CD4-positive, alpha-beta T cell (primary cell): ENCODE measurements at regions not wholly inside any gene's neighbourhood (a gene's known extent, or its start where the extent isn't known, plus 50 kb on each side); places are given as distances from the start of the nearest gene placed in this dataset.

Experiments
- ATAC-seq: fragments of 200-7000 bp; cut with Tn5 transposase; one replicate; pipeline ENCODE4 v1.10.0; 2022; ENCODE audit warnings: mild to moderate bottlenecking; ENCODE audit not compliant: poor library complexity
- CTCF ChIA-PET: fragments of 350-600 bp; sonication (Branson Sonifier 250); formaldehyde crosslinking; loops from one replicate; lab custom pipeline; 2021; ENCODE audit warnings: antibody characterized with exemption, inconsistent platforms; lab: Charles Lee
- POLR2A ChIA-PET: fragments of 350-600 bp; sonication (Branson Sonifier 250); formaldehyde crosslinking; loops from one replicate; lab custom pipeline; 2021; ENCODE audit warnings: antibody characterized with exemption, inconsistent platforms; lab: Charles Lee
- DNase-seq, 14 experiments: peaks; one replicate each; pipeline ENCODE4 v3.0.0-alpha.2; 2013 to 2020; ENCODE audit warnings: mixed read lengths in 2 of 14
- H3K27ac ChIP-seq, 2 donors: one replicate each; pipeline versions ENCODE4 v1.5.1 to v1.7.0; 2013; ENCODE audit warnings: low read length in 2 of 2, low read depth in 1 of 2, mild to moderate bottlenecking in 1 of 2
- H3K27me3 ChIP-seq, 2 experiments: 1 replicate in 1 of 2; 2 replicates in 1 of 2; pipeline versions ENCODE4 v1.6.1 to v1.7.0; 2013; ENCODE audit warnings: low read length in 2 of 2, control low read depth in 1 of 2, mild to moderate bottlenecking in 1 of 2, moderate library complexity in 1 of 2; ENCODE audit not compliant: insufficient read depth in 2 of 2, control insufficient read depth in 1 of 2
- H3K36me3 ChIP-seq: one replicate; pipeline ENCODE4 v1.6.1; 2013; ENCODE audit warnings: low read length, control low read depth; ENCODE audit not compliant: insufficient read depth
- H3K4me1 ChIP-seq: one replicate; pipeline ENCODE4 v1.6.1; 2013; ENCODE audit warnings: low read length, control low read depth; ENCODE audit not compliant: insufficient read depth
- H3K4me3 ChIP-seq: one replicate; pipeline ENCODE4 v1.5.1; 2013; ENCODE audit warnings: mild to moderate bottlenecking, low read length, moderate library complexity
- H3K9me3 ChIP-seq, 2 experiments: 1 replicate in 1 of 2; 2 replicates in 1 of 2; pipeline versions ENCODE4 v1.6.1 to v1.7.0; 2013; ENCODE audit warnings: low read length in 2 of 2, mild to moderate bottlenecking in 2 of 2, control low read depth in 1 of 2, moderate library complexity in 1 of 2; ENCODE audit not compliant: control insufficient read depth in 1 of 2, insufficient read depth in 1 of 2
- H3K27ac Mint-ChIP-seq: one replicate; pipeline ENCODE4 v1.8.0; 2020; ENCODE audit warnings: mixed read lengths
- H3K27me3 Mint-ChIP-seq: one replicate; pipeline ENCODE4 v1.8.0; 2021; ENCODE audit warnings: mixed read lengths
- H3K36me3 Mint-ChIP-seq: one replicate; pipeline ENCODE4 v1.8.0; 2021; ENCODE audit warnings: low read depth, mixed read lengths
- H3K4me1 Mint-ChIP-seq: one replicate; pipeline ENCODE4 v1.8.0; 2021; ENCODE audit warnings: low read depth, mixed read lengths
- H3K4me3 Mint-ChIP-seq: one replicate; pipeline ENCODE4 v1.8.0; 2020; ENCODE audit warnings: mild to moderate bottlenecking, mixed read lengths
- H3K9me3 Mint-ChIP-seq: one replicate; pipeline ENCODE4 v1.8.0; 2020; ENCODE audit warnings: mixed read lengths
- CTCF ChIP-seq: fragments of 200-600 bp; IDR thresholded peaks from one replicate; pipeline ENCODE4 v1.8.0; 2022; ENCODE audit warnings: antibody characterized with exemption, mild to moderate bottlenecking
- intact Hi-C, 2 experiments: fragments of 100-400 bp; cut with DNase I in 1 of 2; cut with micrococcal nuclease in 1 of 2; formaldehyde crosslinking; loops; one replicate each; pipeline versions ENCODE4 v1.15.1 to v1.9.0; 2023 to 2025; cut with DNase I, micrococcal nuclease

DNA sequence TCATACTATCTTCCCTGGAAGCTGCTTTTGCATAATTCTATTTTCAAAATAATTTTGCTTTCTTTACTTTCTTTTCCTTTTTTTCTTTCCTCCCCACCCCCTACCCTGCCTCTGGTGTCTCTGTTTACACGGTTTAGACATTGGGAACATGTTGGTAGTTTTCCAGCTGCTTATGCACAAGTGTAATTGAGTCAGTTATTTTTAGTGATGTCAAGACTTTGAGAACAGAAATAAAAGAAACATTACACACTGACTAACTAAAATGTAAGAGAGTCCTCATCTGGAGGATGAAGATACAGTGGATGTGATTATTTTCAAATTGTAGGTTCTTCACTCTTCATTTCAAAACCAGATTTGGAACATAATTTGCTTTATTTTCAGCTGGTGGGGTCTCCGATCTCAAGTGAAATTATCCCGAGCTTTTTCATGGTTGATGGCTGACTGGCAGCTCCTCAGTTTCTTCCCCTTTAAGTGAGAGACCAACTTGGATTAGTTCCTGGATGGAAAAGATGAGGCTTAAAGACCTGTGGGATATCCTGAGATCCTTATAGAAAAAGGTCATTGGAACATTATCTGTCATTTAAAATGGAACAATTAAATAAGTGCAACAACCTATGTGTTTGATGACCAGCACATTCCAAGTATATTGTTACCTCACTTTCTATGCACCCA is 154.4 kb upstream of the ZNF462 start:
- Histone ChIP-seq H3K27me3 (no peaks in the 10 kb centered on the region), H3K36me3 (no peaks in the 10 kb centered on the region), H3K9me3 (no peaks in the 10 kb centered on the region), H3K27ac (no peak overlapping the region), H3K4me1 (no peaks in the 10 kb centered on the region), H3K4me3 (no peak overlapping the region)
- Mint-ChIP-seq H3K36me3 (no peaks in the 10 kb centered on the region), H3K4me1 (no peaks in the 10 kb centered on the region), H3K27me3 (no peaks in the 10 kb centered on the region), H3K9me3 (peaks cover 3% of the 10 kb centered on the region), H3K27ac (no peak overlapping the region), H3K4me3 (no peak overlapping the region)
- CTCF ChIA-PET, result no interaction called here
- ATAC-seq (no peak), DNase-seq (no peak)
- POLR2A ChIA-PET, result no interaction called here
- no peak for TF ChIP-seq CTCF
- intact Hi-C loops, result no loop called here

GRCh38 chr9:106712279-106712678 is 150.7 kb upstream of the ZNF462 start:
- H3K4me1 Mint-ChIP-seq, result no peaks in the 10 kb centered on the region
- intact Hi-C loops, result no loop called here
- H3K4me3 Mint-ChIP-seq, result no peak overlapping the region
- Histone ChIP-seq H3K36me3 (no peaks in the 10 kb centered on the region), H3K9me3 (no peaks in the 10 kb centered on the region), H3K27me3 (no peaks in the 10 kb centered on the region), H3K27ac (no peak overlapping the region), H3K4me1 (no peaks in the 10 kb centered on the region), H3K4me3 (no peak overlapping the region)
- no peaks in the 10 kb centered on the region for H3K9me3 Mint-ChIP-seq
- TF ChIP-seq CTCF, result no peak
- no peak for DNase-seq
- H3K27me3 Mint-ChIP-seq, result no peaks in the 10 kb centered on the region
- no peaks in the 10 kb centered on the region for H3K36me3 Mint-ChIP-seq
- CTCF ChIA-PET, result no interaction called here
- POLR2A ChIA-PET, result no interaction called here
- H3K27ac Mint-ChIP-seq, result no peak overlapping the region
- no peak for ATAC-seq

- H3K4me3 ChIP-seq, result no peak overlapping the region
- Mint-ChIP-seq H3K36me3 (no peaks in the 10 kb centered on the region), H3K4me3 (no peak overlapping the region), H3K27me3 (no peaks in the 10 kb centered on the region), H3K27ac (no peak overlapping the region), H3K4me1 (no peaks in the 10 kb centered on the region), H3K9me3 (no peaks in the 10 kb centered on the region)
- H3K9me3 ChIP-seq, result no peaks in the 10 kb centered on the region
- H3K36me3 ChIP-seq, result no peaks in the 10 kb centered on the region
- TF ChIP-seq CTCF, result no peak
- H3K27ac ChIP-seq, result no peak overlapping the region
- no peak for DNase-seq
- CTCF ChIA-PET, result no interaction called here
- ATAC-seq, result no peak
- no peaks in the 10 kb centered on the region for H3K27me3 ChIP-seq
- POLR2A ChIA-PET, result no interaction called here
- H3K4me1 ChIP-seq, result no peaks in the 10 kb centered on the region
- intact Hi-C loops, result no loop called here
These were observed 149.8 kb upstream of the ZNF462 start for GRCh38 chr9:106713206-106713605.
